ENCODE measurements at regions not wholly inside any gene's neighbourhood (a gene's known extent, or its start where the extent isn't known, plus 50 kb on each side); places are given as distances from the start of the nearest gene placed in this dataset.

GRCh38 chr2:166593403-166593802 lies 99.4 kb upstream of the SCN7A start:
- H3K4me2 ChIP-seq (ENCODE audit: insufficient read depth, low read length), result no peak overlapping the region
- no peak for ATAC-seq
- no peaks in the 10 kb centered on the region for H3K36me3 ChIP-seq (ENCODE audit: control insufficient read depth, insufficient read depth, low read length)
- no peaks in the 10 kb centered on the region for H3K9me3 ChIP-seq (replicated peaks; ENCODE audit: control insufficient read depth, insufficient read depth, low read depth, low read length)
- intact Hi-C loops (cut with micrococcal nuclease), result no loop called here
- TF ChIP-seq NRF1 (conservative IDR thresholded peaks at IDR 0.05 in 1 of 2, IDR thresholded peaks at IDR 0.05 in 1 of 2) (no peak), HNRNPUL1 (IDR thresholded peaks at IDR 0.05; ENCODE audit: low read length) (no peak), ZNF175 (CRISPR knock-in tag; IDR thresholded peaks at IDR 0.05; ENCODE audit: low read depth) (no peak)
- H4K20me1 ChIP-seq (replicated peaks; ENCODE audit: control insufficient read depth, insufficient read depth, low read length), result no peaks in the 10 kb centered on the region
- BruUV-seq (replicated peaks), result no TSS peak
- POLR2A ChIA-PET, result no interaction called here
- no peaks in the 10 kb centered on the region for H3K9me1 ChIP-seq (ENCODE audit: control insufficient read depth, insufficient read depth, low read length)
- H3K4me1 ChIP-seq (replicated peaks in 1 of 2; ENCODE audit: control insufficient read depth in 2 of 2, insufficient read depth in 2 of 2, low read length in 2 of 2), result no peaks in the 10 kb centered on the region
- in situ Hi-C loops (cut with MboI), result no loop called here
- WGBS (ENCODE audit: insufficient coverage, low coverage, missing lambda C conversion rate), result 0% methylated on average over 1 of the region's 1 CpG
- H3K27me3 ChIP-seq (ENCODE audit: control insufficient read depth in 2 of 2, insufficient read depth in 2 of 2, low read length in 2 of 2), result no peaks in the 10 kb centered on the region
- no peak overlapping the region for H3K27ac ChIP-seq (ENCODE audit: extremely low read depth, low read depth, low read length)
- DNase-seq (ENCODE audit: extremely low read depth in 1 of 4, low spot score in 3 of 4), result no peak
- CTCF ChIA-PET (ENCODE audit: low intra/inter-chr PET ratio), result no interaction called here
- H3K4me3 ChIP-seq, result no peak overlapping the region
- H2AFZ ChIP-seq (ENCODE audit: low read depth, low read length), result no peak overlapping the region
- no peak for FAIRE-seq
- no peak overlapping the region for H3K9ac ChIP-seq (ENCODE audit: insufficient read depth in 1 of 2, low read depth in 2 of 2, low read length in 2 of 2)
- no peaks in the 10 kb centered on the region for H3K79me2 ChIP-seq (ENCODE audit: control insufficient read depth, insufficient read depth, low read length)

GRCh38 chr2:166592750-166593149 lies 98.7 kb upstream of the SCN7A start:
- Histone ChIP-seq H3K9me1 (ENCODE audit: control insufficient read depth, insufficient read depth, low read length) (no peaks in the 10 kb centered on the region), H4K20me1 (replicated peaks; ENCODE audit: control insufficient read depth, insufficient read depth, low read length) (no peaks in the 10 kb centered on the region), H3K79me2 (ENCODE audit: control insufficient read depth, insufficient read depth, low read length) (no peaks in the 10 kb centered on the region), H3K4me3 (no peak overlapping the region), H2AFZ (ENCODE audit: low read depth, low read length) (no peak overlapping the region), H3K27me3 (ENCODE audit: control insufficient read depth in 2 of 2, insufficient read depth in 2 of 2, low read length in 2 of 2) (no peaks in the 10 kb centered on the region), H3K36me3 (ENCODE audit: control insufficient read depth, insufficient read depth, low read length) (no peaks in the 10 kb centered on the region), H3K4me1 (replicated peaks in 1 of 2; ENCODE audit: control insufficient read depth in 2 of 2, insufficient read depth in 2 of 2, low read length in 2 of 2) (no peaks in the 10 kb centered on the region), H3K4me2 (ENCODE audit: insufficient read depth, low read length) (no peak overlapping the region), H3K9me3 (replicated peaks; ENCODE audit: control insufficient read depth, insufficient read depth, low read depth, low read length) (no peaks in the 10 kb centered on the region), H3K27ac (ENCODE audit: extremely low read depth, low read depth, low read length) (no peak overlapping the region), H3K9ac (ENCODE audit: insufficient read depth in 1 of 2, low read depth in 2 of 2, low read length in 2 of 2) (no peak overlapping the region)
- ChIA-PET CTCF (ENCODE audit: low intra/inter-chr PET ratio) (no interaction called here), POLR2A (no interaction called here)
- DNase-seq (ENCODE audit: extremely low read depth in 1 of 4, low spot score in 3 of 4) (no peak), ATAC-seq (no peak), FAIRE-seq (no peak)
- WGBS (ENCODE audit: insufficient coverage, low coverage, missing lambda C conversion rate), result 10% methylated on average over 3 of the region's 3 CpGs
- intact Hi-C loops (cut with micrococcal nuclease), result no loop called here
- in situ Hi-C loops (cut with MboI), result no loop called here
- no TSS peak for BruUV-seq (replicated peaks)
- no peak for TF ChIP-seq MCM3 (IDR thresholded peaks at IDR 0.05)
- no peak for TF ChIP-seq ELF4 (CRISPR knock-in tag; IDR thresholded peaks at IDR 0.05)
- no peak for TF ChIP-seq GTF3C2 (IDR thresholded peaks at IDR 0.05; ENCODE audit: borderline replicate concordance, extremely low read depth, insufficient read length)
- TF ChIP-seq ZNF324 (CRISPR knock-in tag; IDR thresholded peaks at IDR 0.05), result no peak
- TF ChIP-seq ETV5 (CRISPR knock-in tag; IDR thresholded peaks at IDR 0.05; ENCODE audit: low read depth), result no peak
- no peak for TF ChIP-seq ZNF639 (CRISPR knock-in tag; conservative IDR thresholded peaks at IDR 0.05 in 1 of 2, IDR thresholded peaks at IDR 0.05 in 1 of 2)

Measured in K562 (cell line).